HepG2 (cell line): ENCODE measurements at regions not wholly inside any gene's neighbourhood (a gene's known extent, or its start where the extent isn't known, plus 50 kb on each side); places are given as distances from the start of the nearest gene placed in this dataset.

Experiments
- AGO1 ChIP-seq: fragments of 200-400 bp; formaldehyde crosslinking; IDR thresholded peaks from 2 replicates; pipeline ENCODE4 v1.6.1; 2017; ENCODE audit warnings: mild to moderate bottlenecking, low read depth, low read length, moderate library complexity; ENCODE audit not compliant: poor library complexity, severe bottlenecking
- BHLHE40 ChIP-seq: IDR thresholded peaks from 2 replicates; pipeline ENCODE4 v1.6.1; 2011; ENCODE audit warnings: low read length, improper control_type of control experiment
- ELF3 ChIP-seq: IDR thresholded peaks from 2 replicates; pipeline ENCODE4 v1.6.1; 2016; ENCODE audit warnings: missing genetic modification reagents, missing compliant biosample characterization
- KDM2A ChIP-seq: sonication (generic); formaldehyde crosslinking; IDR thresholded peaks from 2 replicates; pipeline ENCODE4 v1.4.0; 2020; ENCODE audit warnings: low read depth, missing genetic modification reagents, borderline replicate concordance
- MTA1 ChIP-seq: sonication (generic); formaldehyde crosslinking; IDR thresholded peaks from 2 replicates; pipeline ENCODE4 v1.4.0; 2020; ENCODE audit warnings: missing genetic modification reagents, mild to moderate bottlenecking, borderline replicate concordance
- MYC ChIP-seq: sonication (generic); formaldehyde crosslinking; IDR thresholded peaks from 2 replicates; pipeline ENCODE4 v1.9.0; 2021; ENCODE audit warnings: missing genetic modification reagents, borderline replicate concordance
- ONECUT2 ChIP-seq: sonication (generic); formaldehyde crosslinking; IDR thresholded peaks from 2 replicates; pipeline ENCODE4 v1.4.0; 2020; ENCODE audit warnings: missing genetic modification reagents
- RFXAP ChIP-seq: sonication (generic); formaldehyde crosslinking; IDR thresholded peaks from 2 replicates; pipeline ENCODE4 v1.4.0; 2020; ENCODE audit warnings: missing genetic modification reagents, borderline replicate concordance
- SRF ChIP-seq: IDR thresholded peaks from 2 replicates; pipeline ENCODE4 v1.6.1; 2011; ENCODE audit warnings: mild to moderate bottlenecking, low read depth, low read length, moderate library complexity
- SSRP1 ChIP-seq: IDR thresholded peaks from 2 replicates; pipeline ENCODE4 v1.6.1; 2016; ENCODE audit warnings: control low read depth
- ZMYM3 ChIP-seq: sonication (generic); formaldehyde crosslinking; IDR thresholded peaks from 2 replicates; pipeline ENCODE4 v1.5.1; 2020; ENCODE audit warnings: mild to moderate bottlenecking, missing genetic modification reagents
- ZNF160 ChIP-seq: sonication (generic); formaldehyde crosslinking; IDR thresholded peaks from 2 replicates; pipeline ENCODE4 v1.8.0; 2022; ENCODE audit warnings: mild to moderate bottlenecking, inconsistent platforms, missing genetic modification reagents
- ZNF30 ChIP-seq: sonication (generic); formaldehyde crosslinking; IDR thresholded peaks from 2 replicates; pipeline ENCODE4 v1.5.0; 2020; ENCODE audit warnings: mild to moderate bottlenecking, missing genetic modification reagents
- ZNF441 ChIP-seq: sonication (generic); formaldehyde crosslinking; IDR thresholded peaks from 2 replicates; pipeline ENCODE4 v1.7.0; 2021; ENCODE audit warnings: missing genetic modification reagents, borderline replicate concordance
- ZNF598 ChIP-seq: sonication (generic); formaldehyde crosslinking; IDR thresholded peaks from 2 replicates; pipeline ENCODE4 v1.5.1; 2020; ENCODE audit warnings: mild to moderate bottlenecking, missing genetic modification reagents, borderline replicate concordance
- ZNF792 ChIP-seq: IDR thresholded peaks from 2 replicates; pipeline ENCODE4 v1.6.1; 2016
- TF ChIP-seq, protein P1 (sequence below): sonication (generic); formaldehyde crosslinking; IDR thresholded peaks from 2 replicates; pipeline ENCODE4 v1.4.0; 2020; ENCODE audit warnings: mild to moderate bottlenecking, missing genetic modification reagents, borderline replicate concordance
- TF ChIP-seq, protein P2 (sequence below): sonication (generic); formaldehyde crosslinking; IDR thresholded peaks from 2 replicates; pipeline ENCODE4 v1.4.0; 2020; ENCODE audit warnings: mild to moderate bottlenecking, missing genetic modification reagents
- TF ChIP-seq, protein P3 (sequence below): sonication (generic); formaldehyde crosslinking; IDR thresholded peaks from 2 replicates; pipeline ENCODE4 v1.4.0; 2020; ENCODE audit warnings: missing genetic modification reagents, mild to moderate bottlenecking, borderline replicate concordance
- TF ChIP-seq, protein P4 (sequence below): sonication (generic); formaldehyde crosslinking; IDR thresholded peaks from 2 replicates; pipeline ENCODE4 v1.9.0; 2021; ENCODE audit warnings: missing genetic modification reagents, borderline replicate concordance

DNA sequence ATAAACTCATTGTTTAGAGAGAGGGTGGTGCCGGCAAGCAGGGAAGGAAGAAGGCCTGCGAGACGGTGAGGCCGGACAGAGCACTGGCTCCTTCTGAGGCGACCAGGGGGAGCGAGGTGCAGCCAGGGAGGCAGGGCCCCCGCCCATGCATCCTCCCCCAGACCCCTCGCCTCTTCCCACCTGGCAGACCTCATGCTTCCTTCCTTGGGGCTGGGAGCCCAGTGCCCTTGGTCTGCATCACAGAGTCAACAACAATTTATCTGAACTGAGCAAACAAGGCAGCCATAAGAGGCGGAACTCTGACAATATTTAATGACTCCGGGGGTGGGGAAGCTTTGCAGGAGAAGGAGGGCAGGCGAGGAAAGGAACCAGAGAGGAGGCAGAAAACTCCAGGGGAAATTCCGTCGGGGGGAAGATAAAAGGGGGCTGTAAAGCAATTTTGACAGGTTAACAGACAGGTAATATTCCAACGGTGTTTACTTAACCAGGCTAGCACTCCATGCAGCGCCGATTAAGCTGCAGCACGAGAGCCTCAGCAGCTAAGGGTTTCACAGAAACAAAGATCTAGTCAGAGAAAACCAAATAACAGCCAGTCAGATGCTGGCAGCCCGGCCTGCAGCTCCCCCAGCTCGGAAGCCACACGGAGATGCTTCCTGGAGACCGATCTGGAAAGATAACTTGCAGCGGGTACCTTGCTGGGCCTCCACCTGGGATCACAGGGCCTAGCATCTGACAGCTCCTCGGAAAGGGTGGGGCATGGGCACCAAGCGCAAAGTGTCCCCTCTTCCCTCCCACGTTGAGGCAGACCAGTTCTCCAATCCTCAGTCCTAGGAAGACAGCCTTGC lies 398.2 kb downstream of the SOX9 start (continued):
- TF ChIP-seq, protein P1, sequence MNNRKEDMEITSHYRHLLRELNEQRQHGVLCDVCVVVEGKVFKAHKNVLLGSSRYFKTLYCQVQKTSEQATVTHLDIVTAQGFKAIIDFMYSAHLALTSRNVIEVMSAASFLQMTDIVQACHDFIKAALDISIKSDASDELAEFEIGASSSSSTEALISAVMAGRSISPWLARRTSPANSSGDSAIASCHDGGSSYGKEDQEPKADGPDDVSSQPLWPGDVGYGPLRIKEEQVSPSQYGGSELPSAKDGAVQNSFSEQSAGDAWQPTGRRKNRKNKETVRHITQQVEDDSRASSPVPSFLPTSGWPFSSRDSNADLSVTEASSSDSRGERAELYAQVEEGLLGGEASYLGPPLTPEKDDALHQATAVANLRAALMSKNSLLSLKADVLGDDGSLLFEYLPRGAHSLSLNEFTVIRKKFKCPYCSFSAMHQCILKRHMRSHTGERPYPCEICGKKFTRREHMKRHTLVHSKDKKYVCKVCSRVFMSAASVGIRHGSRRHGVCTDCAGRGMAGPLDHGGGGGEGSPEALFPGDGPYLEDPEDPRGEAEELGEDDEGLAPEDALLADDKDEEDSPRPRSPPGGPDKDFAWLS: no peak
- TF ChIP-seq ZNF30: no peak
- TF ChIP-seq MTA1 (CRISPR knock-in tag): peak; percentile 93
- peak; percentile 38; the same call in 1 of the 2 replicates for TF ChIP-seq BHLHE40
- peak; percentile 23; the same call in 1 of the 2 replicates for TF ChIP-seq ZNF598 (CRISPR knock-in tag)
- TF ChIP-seq ONECUT2 (CRISPR knock-in tag): peak; percentile 25; the same call in 1 of the 2 replicates
- TF ChIP-seq RFXAP (CRISPR knock-in tag): no peak
- peak; percentile 71 for TF ChIP-seq ZMYM3 (CRISPR knock-in tag)
- TF ChIP-seq ZNF160 (CRISPR knock-in tag): no peak
- no peak; the same call in 1 of the 2 replicates for TF ChIP-seq SRF
- TF ChIP-seq, protein P2, sequence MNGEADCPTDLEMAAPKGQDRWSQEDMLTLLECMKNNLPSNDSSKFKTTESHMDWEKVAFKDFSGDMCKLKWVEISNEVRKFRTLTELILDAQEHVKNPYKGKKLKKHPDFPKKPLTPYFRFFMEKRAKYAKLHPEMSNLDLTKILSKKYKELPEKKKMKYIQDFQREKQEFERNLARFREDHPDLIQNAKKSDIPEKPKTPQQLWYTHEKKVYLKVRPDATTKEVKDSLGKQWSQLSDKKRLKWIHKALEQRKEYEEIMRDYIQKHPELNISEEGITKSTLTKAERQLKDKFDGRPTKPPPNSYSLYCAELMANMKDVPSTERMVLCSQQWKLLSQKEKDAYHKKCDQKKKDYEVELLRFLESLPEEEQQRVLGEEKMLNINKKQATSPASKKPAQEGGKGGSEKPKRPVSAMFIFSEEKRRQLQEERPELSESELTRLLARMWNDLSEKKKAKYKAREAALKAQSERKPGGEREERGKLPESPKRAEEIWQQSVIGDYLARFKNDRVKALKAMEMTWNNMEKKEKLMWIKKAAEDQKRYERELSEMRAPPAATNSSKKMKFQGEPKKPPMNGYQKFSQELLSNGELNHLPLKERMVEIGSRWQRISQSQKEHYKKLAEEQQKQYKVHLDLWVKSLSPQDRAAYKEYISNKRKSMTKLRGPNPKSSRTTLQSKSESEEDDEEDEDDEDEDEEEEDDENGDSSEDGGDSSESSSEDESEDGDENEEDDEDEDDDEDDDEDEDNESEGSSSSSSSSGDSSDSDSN (CRISPR knock-in tag): peak; percentile 44; the same call in 1 of the 2 replicates
- TF ChIP-seq SSRP1 (CRISPR knock-in tag): no peak; the same call in 1 of the 2 replicates
- peak; percentile 79; the same call in 1 of the 2 replicates for TF ChIP-seq MYC (CRISPR knock-in tag)
- peak; percentile 56; the same call in 1 of the 2 replicates for TF ChIP-seq KDM2A (CRISPR knock-in tag)
- no peak for TF ChIP-seq ZNF792 (CRISPR knock-in tag)
- TF ChIP-seq, protein P3, sequence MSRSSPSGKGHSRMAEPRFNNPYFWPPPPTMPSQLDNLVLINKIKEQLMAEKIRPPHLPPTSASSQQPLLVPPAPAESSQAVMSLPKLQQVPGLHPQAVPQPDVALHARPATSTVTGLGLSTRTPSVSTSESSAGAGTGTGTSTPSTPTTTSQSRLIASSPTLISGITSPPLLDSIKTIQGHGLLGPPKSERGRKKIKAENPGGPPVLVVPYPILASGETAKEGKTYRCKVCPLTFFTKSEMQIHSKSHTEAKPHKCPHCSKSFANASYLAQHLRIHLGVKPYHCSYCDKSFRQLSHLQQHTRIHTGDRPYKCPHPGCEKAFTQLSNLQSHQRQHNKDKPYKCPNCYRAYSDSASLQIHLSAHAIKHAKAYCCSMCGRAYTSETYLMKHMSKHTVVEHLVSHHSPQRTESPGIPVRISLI: peak; percentile 48; the same call in 1 of the 2 replicates
- TF ChIP-seq, protein P4, sequence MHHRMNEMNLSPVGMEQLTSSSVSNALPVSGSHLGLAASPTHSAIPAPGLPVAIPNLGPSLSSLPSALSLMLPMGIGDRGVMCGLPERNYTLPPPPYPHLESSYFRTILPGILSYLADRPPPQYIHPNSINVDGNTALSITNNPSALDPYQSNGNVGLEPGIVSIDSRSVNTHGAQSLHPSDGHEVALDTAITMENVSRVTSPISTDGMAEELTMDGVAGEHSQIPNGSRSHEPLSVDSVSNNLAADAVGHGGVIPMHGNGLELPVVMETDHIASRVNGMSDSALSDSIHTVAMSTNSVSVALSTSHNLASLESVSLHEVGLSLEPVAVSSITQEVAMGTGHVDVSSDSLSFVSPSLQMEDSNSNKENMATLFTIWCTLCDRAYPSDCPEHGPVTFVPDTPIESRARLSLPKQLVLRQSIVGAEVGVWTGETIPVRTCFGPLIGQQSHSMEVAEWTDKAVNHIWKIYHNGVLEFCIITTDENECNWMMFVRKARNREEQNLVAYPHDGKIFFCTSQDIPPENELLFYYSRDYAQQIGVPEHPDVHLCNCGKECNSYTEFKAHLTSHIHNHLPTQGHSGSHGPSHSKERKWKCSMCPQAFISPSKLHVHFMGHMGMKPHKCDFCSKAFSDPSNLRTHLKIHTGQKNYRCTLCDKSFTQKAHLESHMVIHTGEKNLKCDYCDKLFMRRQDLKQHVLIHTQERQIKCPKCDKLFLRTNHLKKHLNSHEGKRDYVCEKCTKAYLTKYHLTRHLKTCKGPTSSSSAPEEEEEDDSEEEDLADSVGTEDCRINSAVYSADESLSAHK (CRISPR knock-in tag): no peak
- peak; percentile 49 for TF ChIP-seq AGO1
- peak; percentile 53; the same call in 1 of the 2 replicates for TF ChIP-seq ZNF441 (CRISPR knock-in tag)
- peak; percentile 87 for TF ChIP-seq ELF3 (CRISPR knock-in tag)
